ENCODE measurements at regions not wholly inside any gene's neighbourhood (a gene's known extent, or its start where the extent isn't known, plus 50 kb on each side); places are given as distances from the start of the nearest gene placed in this dataset.

DNA sequence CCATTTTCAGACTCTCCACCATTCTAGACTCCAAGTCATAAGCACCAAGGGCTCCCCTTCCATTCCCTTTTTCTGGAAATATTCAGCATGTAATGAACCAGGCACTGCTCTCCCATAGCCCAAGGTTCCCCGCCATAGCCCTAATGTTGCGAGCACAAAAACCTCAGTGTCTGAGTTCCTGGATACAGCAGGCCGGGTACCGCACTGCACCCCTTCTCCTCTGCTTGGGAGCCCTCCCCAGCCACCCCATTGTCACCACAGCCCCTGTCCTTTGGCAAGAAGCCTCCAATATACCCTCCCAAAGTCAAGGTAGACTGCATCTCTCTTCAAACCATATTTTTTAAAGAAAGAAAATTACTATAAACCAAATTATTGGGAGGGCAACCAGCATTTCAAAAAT is 1341.1 kb downstream of the BRD1 start:
- no peaks in the 10 kb centered on the region for H3K36me3 ChIP-seq (ENCODE audit: control insufficient read depth, insufficient read depth, low read length)
- no peak for DNase-seq

DNA sequence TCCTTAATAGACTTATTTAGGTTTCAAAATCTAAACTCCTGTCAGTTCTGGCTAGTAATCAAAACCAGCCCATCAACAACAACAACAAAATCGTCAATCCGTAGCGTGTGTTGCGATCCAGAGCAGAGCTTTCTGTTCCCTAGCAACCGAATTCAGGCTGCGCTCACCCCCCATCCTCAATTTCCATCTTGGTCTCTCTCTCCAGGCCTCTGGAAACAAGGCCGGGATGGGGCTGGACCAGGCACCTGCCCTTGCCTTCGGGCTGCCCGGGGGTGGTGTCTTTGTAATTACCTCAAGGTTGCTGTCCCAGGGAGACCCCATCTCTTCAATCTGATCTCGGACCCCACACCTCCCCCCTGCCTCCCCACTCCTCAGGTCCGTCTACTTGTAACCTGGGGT is 1341.5 kb downstream of the BRD1 start:
- Mint-ChIP-seq H3K4me1 (no peaks in the 10 kb centered on the region), H3K27ac (no peak overlapping the region), H3K27me3 (ENCODE audit: low read depth in 2 of 2) (peaks cover 26 to 50% of the 10 kb centered on the region in 2 donors), H3K36me3 (no peaks in the 10 kb centered on the region), H3K4me3 (no peak overlapping the region), H3K9me3 (no peaks in the 10 kb centered on the region)
- peaks cover 5% of the 10 kb centered on the region for H3K4me1 ChIP-seq (ENCODE audit: control insufficient read depth, insufficient read depth, low read length)
- H3K9me3 ChIP-seq (ENCODE audit: control insufficient read depth, insufficient read depth, low read length), result no peaks in the 10 kb centered on the region
- intact Hi-C loops (cut with micrococcal nuclease), result no loop called here
- DNase-seq, result no peak
- TF ChIP-seq, protein P1, sequence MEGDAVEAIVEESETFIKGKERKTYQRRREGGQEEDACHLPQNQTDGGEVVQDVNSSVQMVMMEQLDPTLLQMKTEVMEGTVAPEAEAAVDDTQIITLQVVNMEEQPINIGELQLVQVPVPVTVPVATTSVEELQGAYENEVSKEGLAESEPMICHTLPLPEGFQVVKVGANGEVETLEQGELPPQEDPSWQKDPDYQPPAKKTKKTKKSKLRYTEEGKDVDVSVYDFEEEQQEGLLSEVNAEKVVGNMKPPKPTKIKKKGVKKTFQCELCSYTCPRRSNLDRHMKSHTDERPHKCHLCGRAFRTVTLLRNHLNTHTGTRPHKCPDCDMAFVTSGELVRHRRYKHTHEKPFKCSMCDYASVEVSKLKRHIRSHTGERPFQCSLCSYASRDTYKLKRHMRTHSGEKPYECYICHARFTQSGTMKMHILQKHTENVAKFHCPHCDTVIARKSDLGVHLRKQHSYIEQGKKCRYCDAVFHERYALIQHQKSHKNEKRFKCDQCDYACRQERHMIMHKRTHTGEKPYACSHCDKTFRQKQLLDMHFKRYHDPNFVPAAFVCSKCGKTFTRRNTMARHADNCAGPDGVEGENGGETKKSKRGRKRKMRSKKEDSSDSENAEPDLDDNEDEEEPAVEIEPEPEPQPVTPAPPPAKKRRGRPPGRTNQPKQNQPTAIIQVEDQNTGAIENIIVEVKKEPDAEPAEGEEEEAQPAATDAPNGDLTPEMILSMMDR (IDR thresholded peaks at IDR 0.05), result no peak
- ATAC-seq, result no peak
- no peak overlapping the region for H3K27ac ChIP-seq (ENCODE audit: low read length)
- no peak overlapping the region for H3K4me3 ChIP-seq (ENCODE audit: low read length)
- H3K36me3 ChIP-seq (ENCODE audit: control insufficient read depth, insufficient read depth, low read length), result no peaks in the 10 kb centered on the region
- H3K27me3 ChIP-seq (ENCODE audit: control insufficient read depth, insufficient read depth, low read length), result peaks cover 18% of the 10 kb centered on the region
- 57% methylated on average over 11 of the region's 11 CpGs for WGBS (ENCODE audit: insufficient coverage)

More for the DNA sequence above, 1341.1 kb downstream of the BRD1 start:
- no peak overlapping the region for H3K4me3 ChIP-seq (ENCODE audit: low read length)
- no peaks in the 10 kb centered on the region for H3K9me3 ChIP-seq (ENCODE audit: control insufficient read depth, insufficient read depth, low read length)
- H3K27ac ChIP-seq (ENCODE audit: low read length), result no peak overlapping the region
- Mint-ChIP-seq H3K27ac (no peak overlapping the region), H3K4me1 (no peaks in the 10 kb centered on the region), H3K36me3 (no peaks in the 10 kb centered on the region), H3K27me3 (ENCODE audit: low read depth in 2 of 2) (peaks cover 29 to 54% of the 10 kb centered on the region in 2 donors), H3K4me3 (no peak overlapping the region), H3K9me3 (no peaks in the 10 kb centered on the region)
- WGBS (ENCODE audit: insufficient coverage), result 92% methylated on average over 4 of the region's 4 CpGs
- peaks cover 5% of the 10 kb centered on the region for H3K4me1 ChIP-seq (ENCODE audit: control insufficient read depth, insufficient read depth, low read length)
- peaks cover 22% of the 10 kb centered on the region for H3K27me3 ChIP-seq (ENCODE audit: control insufficient read depth, insufficient read depth, low read length)
- no peak for ATAC-seq
- TF ChIP-seq, protein P1 (IDR thresholded peaks at IDR 0.05), result no peak
- intact Hi-C loops (cut with micrococcal nuclease), result no loop called here

DNA sequence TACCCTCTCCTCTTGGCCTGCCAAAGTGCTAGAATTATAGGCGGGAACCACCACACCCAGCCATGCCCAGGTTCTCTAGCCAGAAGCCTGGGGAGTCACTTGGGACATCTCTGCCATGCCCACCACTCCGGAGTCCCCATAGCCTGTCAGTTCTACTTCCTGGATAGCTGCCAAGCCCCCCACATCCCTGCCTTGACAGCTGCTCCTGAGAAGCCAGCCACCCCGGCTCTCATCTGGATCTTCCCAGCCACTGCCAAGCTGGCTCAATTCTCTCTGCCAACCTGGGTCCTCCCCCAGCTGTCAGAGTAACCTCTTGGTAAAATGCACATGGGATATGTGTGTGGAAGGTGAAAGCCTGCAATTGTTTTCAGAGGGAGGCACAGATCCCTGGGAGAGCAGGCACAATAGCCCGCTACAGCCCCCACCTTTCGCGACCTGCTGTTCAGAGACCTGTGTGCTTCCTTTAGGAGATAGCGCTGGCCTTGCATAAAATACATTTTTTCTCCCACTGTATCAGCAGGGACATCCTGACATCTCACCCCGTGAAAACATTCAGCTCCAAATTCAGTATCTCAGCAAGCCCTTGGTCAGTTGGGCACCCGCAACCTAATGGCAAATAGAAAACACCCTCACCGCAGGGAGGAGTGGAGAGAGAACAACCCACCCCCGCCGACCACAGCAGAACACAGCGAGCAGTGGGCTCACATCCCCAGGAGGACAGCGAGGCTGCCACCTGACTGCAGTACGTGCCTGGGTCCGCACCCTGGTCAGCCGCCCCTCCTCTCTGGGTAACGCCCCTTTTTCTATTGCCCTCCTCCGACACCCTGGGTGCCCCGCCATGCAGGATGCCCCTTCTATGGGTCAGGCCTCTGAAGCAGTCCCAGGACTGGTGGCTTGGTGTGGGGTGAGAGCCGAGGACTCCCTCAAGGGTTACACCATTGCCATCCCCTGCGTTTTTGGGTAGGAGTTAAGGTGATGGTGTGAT is 1342.2 kb downstream of the BRD1 start:
- no peaks in the 10 kb centered on the region for H3K9me3 ChIP-seq (ENCODE audit: control insufficient read depth, insufficient read depth, low read length)
- no peak overlapping the region for H3K27ac Mint-ChIP-seq
- H3K4me3 ChIP-seq (ENCODE audit: low read length), result no peak overlapping the region
- no peaks in the 10 kb centered on the region for H3K4me1 Mint-ChIP-seq
- no peaks in the 10 kb centered on the region for H3K4me1 ChIP-seq (ENCODE audit: control insufficient read depth, insufficient read depth, low read length)
- TF ChIP-seq, protein P1 (IDR thresholded peaks at IDR 0.05), result no peak
- no peaks in the 10 kb centered on the region for H3K36me3 Mint-ChIP-seq
- 50% methylated on average over 20 of the region's 22 CpGs for WGBS (ENCODE audit: insufficient coverage)
- DNase-seq (no peak), ATAC-seq (no peak)
- peaks cover 12% of the 10 kb centered on the region for H3K27me3 ChIP-seq (ENCODE audit: control insufficient read depth, insufficient read depth, low read length)
- peaks cover 19 to 46% of the 10 kb centered on the region in 2 donors for H3K27me3 Mint-ChIP-seq (ENCODE audit: low read depth in 2 of 2)
- no peaks in the 10 kb centered on the region for H3K9me3 Mint-ChIP-seq
- no peak overlapping the region for H3K4me3 Mint-ChIP-seq
- H3K36me3 ChIP-seq (ENCODE audit: control insufficient read depth, insufficient read depth, low read length), result no peaks in the 10 kb centered on the region
- intact Hi-C loops (cut with micrococcal nuclease), result no loop called here
- no peak overlapping the region for H3K27ac ChIP-seq (ENCODE audit: low read length)
